Endothelial cell of umbilical vein (primary cell): ENCODE measurements at regions not wholly inside any gene's neighbourhood (a gene's known extent, or its start where the extent isn't known, plus 50 kb on each side); places are given as distances from the start of the nearest gene placed in this dataset.

Experiments
- BruUV-seq: library from RNA; stranded (reverse); fragments of 400-500 nt; replicated peaks from 2 replicates; lab custom pipeline; 2021; lab: Mats Ljungman, UMichigan
- CTCF ChIA-PET: fragments of 300-600, 350-600 bp; sonication (Branson Sonifier 250); formaldehyde crosslinking; loops from one replicate; lab custom pipeline; 2021; ENCODE audit warnings: antibody characterized with exemption, inconsistent platforms; lab: Charles Lee
- POLR2A ChIA-PET: fragments of 300-600, 350-600 bp; sonication (Branson Sonifier 250); formaldehyde crosslinking; loops from one replicate; lab custom pipeline; 2021; ENCODE audit warnings: antibody characterized with exemption, inconsistent platforms; lab: Charles Lee
- DNase-seq: peaks from one replicate; pipeline ENCODE4 v3.0.0-alpha.2; 2011; ENCODE audit warnings: low read depth, low spot score
- FAIRE-seq: peaks from 2 replicates; lab custom pipeline; 2011; peaks lifted over from hg19 to GRCh38; lab: Jason Lieb, UNC
- H2AFZ ChIP-seq: 2 replicates; pipeline ENCODE4 v1.6.0; 2012; ENCODE audit warnings: low read depth, low read length, control low read depth, inconsistent platforms
- H3K27ac ChIP-seq: 2 replicates; pipeline ENCODE4 v1.5.1; 2011; ENCODE audit warnings: low read depth, mild to moderate bottlenecking, control low read depth, low read length, moderate library complexity; ENCODE audit not compliant: insufficient read depth
- H3K27me3 ChIP-seq, 2 experiments: 2 replicates each; pipeline versions ENCODE4 v1.6.0 to v1.6.1; 2011; ENCODE audit warnings: low read length in 2 of 2, mixed read lengths in 1 of 2; ENCODE audit not compliant: control insufficient read depth in 2 of 2, insufficient read depth in 2 of 2
- H3K36me3 ChIP-seq, 2 experiments: 2 replicates in 1 of 2; 3 replicates in 1 of 2; pipeline ENCODE4 v1.5.1; 2011; ENCODE audit warnings: low read length in 2 of 2, mild to moderate bottlenecking in 1 of 2, moderate library complexity in 1 of 2; ENCODE audit not compliant: control insufficient read depth in 2 of 2, insufficient read depth in 2 of 2; ENCODE audit errors: extremely low read depth in 1 of 2
- H3K4me1 ChIP-seq: 3 replicates; pipeline ENCODE4 v1.5.1; 2011; ENCODE audit warnings: mild to moderate bottlenecking, low read length; ENCODE audit not compliant: control insufficient read depth, insufficient read depth; ENCODE audit errors: extremely low read depth
- H3K4me2 ChIP-seq: 2 replicates; pipeline ENCODE4 v1.6.1; 2011; ENCODE audit warnings: low read length, control low read depth, mixed read lengths; ENCODE audit not compliant: insufficient read depth
- H3K4me3 ChIP-seq, 3 experiments: fragments of 200-600 bp in 1 of 3; sonication (generic), shearing (Covaris generic) in 1 of 3; replicated peaks in 1 of 3; 2 replicates each; pipeline ENCODE4 v1.5.1; 2011 to 2016; ENCODE audit warnings: control low read depth in 3 of 3, low read length in 3 of 3, mild to moderate bottlenecking in 2 of 3, inconsistent platforms in 1 of 3, low read depth in 1 of 3, moderate library complexity in 1 of 3; ENCODE audit not compliant: insufficient read depth in 1 of 3
- H3K79me2 ChIP-seq: 2 replicates; pipeline ENCODE4 v1.6.0; 2012; ENCODE audit warnings: low read length, inconsistent platforms; ENCODE audit not compliant: control insufficient read depth, insufficient read depth
- H3K9ac ChIP-seq: replicated peaks from 2 replicates; pipeline ENCODE3; 2011; ENCODE audit warnings: low read length, control low read depth; ENCODE audit not compliant: insufficient read depth; ENCODE audit errors: extremely low read depth
- H3K9me1 ChIP-seq: replicated peaks from 3 replicates; pipeline ENCODE4 v1.6.0; 2011; ENCODE audit warnings: mild to moderate bottlenecking, low read length; ENCODE audit not compliant: control insufficient read depth, insufficient read depth; ENCODE audit errors: extremely low read depth
- H3K9me3 ChIP-seq: replicated peaks from 2 replicates; pipeline ENCODE4 v1.5.1; 2012; ENCODE audit warnings: low read length, inconsistent platforms; ENCODE audit not compliant: control insufficient read depth, insufficient read depth
- H4K20me1 ChIP-seq: replicated peaks from 2 replicates; pipeline ENCODE3; 2011; ENCODE audit warnings: mild to moderate bottlenecking, low read length; ENCODE audit not compliant: control insufficient read depth, insufficient read depth; ENCODE audit errors: extremely low read depth
- EZH2 ChIP-seq: IDR thresholded peaks from 2 replicates; pipeline ENCODE4 v1.6.1; 2012; ENCODE audit warnings: borderline replicate concordance, low read depth, mild to moderate bottlenecking, moderate library complexity, low read length, inconsistent platforms; ENCODE audit not compliant: severe bottlenecking
- FOS ChIP-seq: IDR thresholded peaks from 2 replicates; pipeline ENCODE4 v1.6.1; 2011; ENCODE audit warnings: mild to moderate bottlenecking, low read length, moderate library complexity, borderline replicate concordance; ENCODE audit not compliant: insufficient read depth
- GATA2 ChIP-seq: IDR thresholded peaks from 2 replicates; pipeline ENCODE4 v1.7.0; 2011; ENCODE audit warnings: low read depth, mild to moderate bottlenecking, moderate library complexity, mixed read lengths, low read length; ENCODE audit not compliant: insufficient read length, insufficient read depth
- JUN ChIP-seq: IDR thresholded peaks from 2 replicates; pipeline ENCODE4 v1.6.1; 2011; ENCODE audit warnings: borderline replicate concordance, low read depth; ENCODE audit not compliant: insufficient read length, insufficient read depth
- MYC ChIP-seq: IDR thresholded peaks from one replicate; pipeline ENCODE4 v1.6.1; 2011; ENCODE audit warnings: mild to moderate bottlenecking, low read depth, low read length
- POLR2A ChIP-seq: IDR thresholded peaks from 2 replicates; pipeline ENCODE4 v1.6.1; 2012; ENCODE audit warnings: low read depth, mild to moderate bottlenecking, control low read depth, low read length
- POLR2AphosphoS5 ChIP-seq: IDR thresholded peaks from 2 replicates; pipeline ENCODE4 v1.6.1; 2012; ENCODE audit warnings: low read depth, mild to moderate bottlenecking, control low read depth, low read length, moderate library complexity; ENCODE audit not compliant: insufficient read depth
- dilution Hi-C: fragments of 300-500 bp; cut with MboI; formaldehyde crosslinking; loops from one replicate; pipeline ENCODE4 v1.15.0; 2019; ENCODE audit warnings: low sequenced_read_pairs; ENCODE audit not compliant: extremely low pct_ligation_motif_present
- intact Hi-C: fragments of 100-400 bp; cut with micrococcal nuclease; formaldehyde crosslinking; loops from one replicate; pipeline ENCODE4 v1.10.0; 2022
- TF ChIP-seq, protein P1 (sequence below): IDR thresholded peaks from 2 replicates; pipeline ENCODE4 v1.6.1; 2011; ENCODE audit not compliant: insufficient read depth, insufficient read length
- TF ChIP-seq, protein P2 (sequence below), 2 donors: IDR thresholded peaks; 1 replicate in 1 of 2; 2 replicates in 1 of 2; pipeline ENCODE4 v1.5.1; 2011; ENCODE audit warnings: low read length in 2 of 2, mild to moderate bottlenecking in 2 of 2, moderate library complexity in 2 of 2, control low read depth in 1 of 2, inconsistent platforms in 1 of 2, low read depth in 1 of 2; ENCODE audit not compliant: insufficient read depth in 1 of 2; ENCODE audit errors: extremely low read depth in 1 of 2

DNA sequence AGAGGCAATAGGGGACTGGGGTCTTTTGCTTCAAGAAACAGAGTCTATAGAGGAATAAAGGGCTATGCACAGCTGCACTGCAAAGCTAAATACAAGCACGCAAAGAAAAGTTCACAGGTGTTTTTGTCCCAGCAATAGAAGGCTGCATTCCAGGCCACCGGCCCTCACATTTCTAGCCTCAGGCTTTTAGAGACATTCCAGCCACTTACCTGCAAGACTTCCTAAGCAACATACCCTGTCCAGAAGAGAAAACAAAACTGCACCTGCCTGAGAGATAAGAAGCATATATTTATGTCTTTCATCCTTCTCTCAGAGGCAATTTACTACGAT lies 220.5 kb downstream of the OPA1 start:
- H3K4me1 ChIP-seq, result no peaks in the 10 kb centered on the region
- H3K79me2 ChIP-seq, result no peaks in the 10 kb centered on the region
- no peak for FAIRE-seq
- H3K9me3 ChIP-seq, result no peaks in the 10 kb centered on the region
- H3K27me3 ChIP-seq, result peaks cover 15 to 16% of the 10 kb centered on the region in 2 experiments
- ChIA-PET POLR2A (no interaction called here), CTCF (no interaction called here)
- H3K9me1 ChIP-seq, result no peaks in the 10 kb centered on the region
- no peak overlapping the region for H3K4me2 ChIP-seq
- no peak overlapping the region for H2AFZ ChIP-seq
- dilution Hi-C loops (no loop called here), intact Hi-C loops (no loop called here)
- H4K20me1 ChIP-seq, result no peaks in the 10 kb centered on the region
- TF ChIP-seq, protein P1, sequence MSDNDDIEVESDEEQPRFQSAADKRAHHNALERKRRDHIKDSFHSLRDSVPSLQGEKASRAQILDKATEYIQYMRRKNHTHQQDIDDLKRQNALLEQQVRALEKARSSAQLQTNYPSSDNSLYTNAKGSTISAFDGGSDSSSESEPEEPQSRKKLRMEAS, result no peak
- no peak overlapping the region for H3K4me3 ChIP-seq
- H3K36me3 ChIP-seq, result no peaks in the 10 kb centered on the region
- no peak overlapping the region for H3K9ac ChIP-seq
- DNase-seq, result no peak
- no peak overlapping the region for H3K27ac ChIP-seq
- no TSS peak for BruUV-seq

DNA sequence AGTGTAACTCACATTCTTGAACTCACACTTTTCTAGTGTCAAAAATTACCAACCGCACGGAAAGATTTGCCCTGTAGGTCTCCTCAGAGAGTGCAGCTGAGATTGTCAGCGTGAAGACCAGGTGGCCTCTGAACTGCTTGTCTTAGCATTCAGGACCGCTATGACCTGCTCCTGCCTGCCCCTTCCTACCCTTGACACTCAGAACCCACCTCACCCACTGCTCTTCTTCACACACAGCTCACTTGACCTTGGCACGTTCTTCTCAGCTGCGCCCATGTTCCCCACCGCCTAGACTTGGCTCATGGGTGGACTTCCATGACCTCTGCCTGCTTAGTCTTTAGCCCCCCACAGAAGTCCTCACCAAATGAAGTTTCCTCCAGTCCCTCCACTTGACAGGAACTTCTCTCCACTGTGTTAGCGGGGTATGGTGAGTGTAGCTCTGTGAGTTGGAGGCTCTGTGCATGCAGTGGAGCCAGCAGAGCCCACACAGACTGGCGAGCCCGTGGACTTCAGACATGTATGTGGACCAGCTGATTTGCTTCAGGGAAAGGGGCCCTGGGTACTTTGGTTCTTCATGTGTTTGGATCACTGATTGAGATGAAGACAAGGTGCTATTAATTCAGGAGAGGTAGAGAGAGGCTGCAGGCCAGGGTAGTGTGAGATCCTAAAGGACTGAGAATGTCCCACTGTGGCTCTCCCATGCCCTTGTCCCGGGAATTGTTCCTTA lies 221.3 kb downstream of the OPA1 start:
- H4K20me1 ChIP-seq, result no peaks in the 10 kb centered on the region
- H2AFZ ChIP-seq, result no peak overlapping the region
- no peaks in the 10 kb centered on the region for H3K4me1 ChIP-seq
- POLR2A ChIA-PET, result no interaction called here
- CTCF ChIA-PET, result interaction anchor here (1.4 kb wide), 1 partner anchor 26 kb away, joined by 4 read pairs; no protein-coding TSS in a partner anchor
- no peak overlapping the region for H3K4me3 ChIP-seq
- no TSS peak for BruUV-seq
- intact Hi-C loops, result no loop called here
- no peak overlapping the region for H3K27ac ChIP-seq
- peaks cover 15 to 16% of the 10 kb centered on the region in 2 experiments for H3K27me3 ChIP-seq
- no peak for FAIRE-seq
- DNase-seq, result no peak
- H3K79me2 ChIP-seq, result no peaks in the 10 kb centered on the region
- H3K36me3 ChIP-seq, result no peaks in the 10 kb centered on the region
- H3K4me2 ChIP-seq, result no peak overlapping the region
- H3K9me3 ChIP-seq, result no peaks in the 10 kb centered on the region
- dilution Hi-C loops, result no loop called here
- H3K9me1 ChIP-seq, result no peaks in the 10 kb centered on the region
- no peak overlapping the region for H3K9ac ChIP-seq
- TF ChIP-seq, protein P2, sequence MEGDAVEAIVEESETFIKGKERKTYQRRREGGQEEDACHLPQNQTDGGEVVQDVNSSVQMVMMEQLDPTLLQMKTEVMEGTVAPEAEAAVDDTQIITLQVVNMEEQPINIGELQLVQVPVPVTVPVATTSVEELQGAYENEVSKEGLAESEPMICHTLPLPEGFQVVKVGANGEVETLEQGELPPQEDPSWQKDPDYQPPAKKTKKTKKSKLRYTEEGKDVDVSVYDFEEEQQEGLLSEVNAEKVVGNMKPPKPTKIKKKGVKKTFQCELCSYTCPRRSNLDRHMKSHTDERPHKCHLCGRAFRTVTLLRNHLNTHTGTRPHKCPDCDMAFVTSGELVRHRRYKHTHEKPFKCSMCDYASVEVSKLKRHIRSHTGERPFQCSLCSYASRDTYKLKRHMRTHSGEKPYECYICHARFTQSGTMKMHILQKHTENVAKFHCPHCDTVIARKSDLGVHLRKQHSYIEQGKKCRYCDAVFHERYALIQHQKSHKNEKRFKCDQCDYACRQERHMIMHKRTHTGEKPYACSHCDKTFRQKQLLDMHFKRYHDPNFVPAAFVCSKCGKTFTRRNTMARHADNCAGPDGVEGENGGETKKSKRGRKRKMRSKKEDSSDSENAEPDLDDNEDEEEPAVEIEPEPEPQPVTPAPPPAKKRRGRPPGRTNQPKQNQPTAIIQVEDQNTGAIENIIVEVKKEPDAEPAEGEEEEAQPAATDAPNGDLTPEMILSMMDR (IDR thresholded peaks at IDR 0.05; ENCODE audit: extremely low read depth in 1 of 2, insufficient read depth in 1 of 2, low read depth in 1 of 2, low read length in 2 of 2), result no peak
- TF ChIP-seq EZH2, result no peak
- TF ChIP-seq POLR2AphosphoS5, result no peak
- no peak for TF ChIP-seq JUN
- no peak for TF ChIP-seq FOS
- no peak for TF ChIP-seq MYC
- TF ChIP-seq GATA2, result no peak
- TF ChIP-seq POLR2A, result no peak
- TF ChIP-seq, protein P1, result no peak
